ENCODE measurements at regions not wholly inside any gene's neighbourhood (a gene's known extent, or its start where the extent isn't known, plus 50 kb on each side); places are given as distances from the start of the nearest gene placed in this dataset.

DNA sequence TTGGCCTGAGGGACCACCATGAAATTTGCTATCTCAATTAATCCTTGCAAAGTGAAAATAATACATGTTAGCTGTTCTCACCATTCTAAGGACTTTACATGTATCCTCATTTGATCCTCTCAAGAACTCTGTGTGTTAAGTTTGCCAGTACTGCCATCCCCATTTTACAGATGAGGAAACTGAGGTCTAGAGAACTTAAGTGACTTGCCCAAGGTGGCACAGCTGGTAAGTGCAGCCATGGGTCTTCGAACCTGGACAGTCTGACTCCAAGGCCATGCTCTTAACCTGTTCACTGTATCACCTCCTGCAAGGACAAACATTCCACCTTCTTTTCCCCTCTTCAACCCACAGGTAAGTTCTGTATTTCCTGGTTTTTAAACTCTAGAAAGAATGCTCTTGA, 85.3 kb upstream of the NFE2L3 start:
- 63% methylated on average over 1 of the region's 1 CpG for WGBS (ENCODE audit: insufficient coverage, low coverage, low lambda C conversion rate, missing lambda C conversion rate)
- no peak for ATAC-seq
- Histone ChIP-seq H3K4me1 (no peaks in the 10 kb centered on the region), H3K9me3 (no peaks in the 10 kb centered on the region), H3K27ac (no peak overlapping the region), H3K4me3 (no peak overlapping the region), H3K36me3 (no peaks in the 10 kb centered on the region), H3K27me3 (no peaks in the 10 kb centered on the region)
- DNase-seq: no peak
- TF ChIP-seq, protein P1, sequence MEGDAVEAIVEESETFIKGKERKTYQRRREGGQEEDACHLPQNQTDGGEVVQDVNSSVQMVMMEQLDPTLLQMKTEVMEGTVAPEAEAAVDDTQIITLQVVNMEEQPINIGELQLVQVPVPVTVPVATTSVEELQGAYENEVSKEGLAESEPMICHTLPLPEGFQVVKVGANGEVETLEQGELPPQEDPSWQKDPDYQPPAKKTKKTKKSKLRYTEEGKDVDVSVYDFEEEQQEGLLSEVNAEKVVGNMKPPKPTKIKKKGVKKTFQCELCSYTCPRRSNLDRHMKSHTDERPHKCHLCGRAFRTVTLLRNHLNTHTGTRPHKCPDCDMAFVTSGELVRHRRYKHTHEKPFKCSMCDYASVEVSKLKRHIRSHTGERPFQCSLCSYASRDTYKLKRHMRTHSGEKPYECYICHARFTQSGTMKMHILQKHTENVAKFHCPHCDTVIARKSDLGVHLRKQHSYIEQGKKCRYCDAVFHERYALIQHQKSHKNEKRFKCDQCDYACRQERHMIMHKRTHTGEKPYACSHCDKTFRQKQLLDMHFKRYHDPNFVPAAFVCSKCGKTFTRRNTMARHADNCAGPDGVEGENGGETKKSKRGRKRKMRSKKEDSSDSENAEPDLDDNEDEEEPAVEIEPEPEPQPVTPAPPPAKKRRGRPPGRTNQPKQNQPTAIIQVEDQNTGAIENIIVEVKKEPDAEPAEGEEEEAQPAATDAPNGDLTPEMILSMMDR (IDR thresholded peaks at IDR 0.05): no peak
- TF ChIP-seq POLR2A (IDR thresholded peaks at IDR 0.05): no peak
- intact Hi-C loops (cut with DNase I): loop anchor here (5.0 kb wide), 1 partner anchor 174 kb away; no protein-coding TSS in a partner anchor

DNA sequence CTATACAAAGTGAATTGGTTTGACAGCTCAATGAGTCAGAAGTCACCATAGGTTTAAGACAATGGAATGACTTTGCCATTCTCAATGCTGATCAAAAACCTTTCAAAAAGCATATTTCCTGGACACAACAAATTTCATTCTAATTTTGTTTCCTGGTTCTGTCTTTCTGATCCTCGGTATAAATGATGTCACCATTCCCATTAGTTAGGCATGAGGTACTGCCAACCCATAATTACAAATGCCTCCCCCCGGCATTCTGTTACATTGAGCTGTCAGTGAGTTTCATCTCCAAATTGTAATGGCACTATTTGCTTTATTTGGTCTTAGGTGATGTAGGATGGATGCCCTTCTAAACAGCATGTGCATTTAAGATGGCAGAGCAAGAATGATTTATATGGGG, 81.7 kb upstream of the NFE2L3 start:
- DNase-seq: no peak
- Histone ChIP-seq H3K36me3 (no peaks in the 10 kb centered on the region), H3K9me3 (no peaks in the 10 kb centered on the region), H3K27ac (no peak overlapping the region), H3K27me3 (no peaks in the 10 kb centered on the region), H3K4me3 (no peak overlapping the region), H3K4me1 (no peaks in the 10 kb centered on the region)
- ATAC-seq: no peak
- WGBS (ENCODE audit: insufficient coverage, low coverage, low lambda C conversion rate, missing lambda C conversion rate): 63% methylated on average over 2 of the region's 2 CpGs
- intact Hi-C loops (cut with DNase I): no loop called here
- TF ChIP-seq POLR2A (IDR thresholded peaks at IDR 0.05): no peak
- TF ChIP-seq, protein P1 (IDR thresholded peaks at IDR 0.05): no peak

DNA sequence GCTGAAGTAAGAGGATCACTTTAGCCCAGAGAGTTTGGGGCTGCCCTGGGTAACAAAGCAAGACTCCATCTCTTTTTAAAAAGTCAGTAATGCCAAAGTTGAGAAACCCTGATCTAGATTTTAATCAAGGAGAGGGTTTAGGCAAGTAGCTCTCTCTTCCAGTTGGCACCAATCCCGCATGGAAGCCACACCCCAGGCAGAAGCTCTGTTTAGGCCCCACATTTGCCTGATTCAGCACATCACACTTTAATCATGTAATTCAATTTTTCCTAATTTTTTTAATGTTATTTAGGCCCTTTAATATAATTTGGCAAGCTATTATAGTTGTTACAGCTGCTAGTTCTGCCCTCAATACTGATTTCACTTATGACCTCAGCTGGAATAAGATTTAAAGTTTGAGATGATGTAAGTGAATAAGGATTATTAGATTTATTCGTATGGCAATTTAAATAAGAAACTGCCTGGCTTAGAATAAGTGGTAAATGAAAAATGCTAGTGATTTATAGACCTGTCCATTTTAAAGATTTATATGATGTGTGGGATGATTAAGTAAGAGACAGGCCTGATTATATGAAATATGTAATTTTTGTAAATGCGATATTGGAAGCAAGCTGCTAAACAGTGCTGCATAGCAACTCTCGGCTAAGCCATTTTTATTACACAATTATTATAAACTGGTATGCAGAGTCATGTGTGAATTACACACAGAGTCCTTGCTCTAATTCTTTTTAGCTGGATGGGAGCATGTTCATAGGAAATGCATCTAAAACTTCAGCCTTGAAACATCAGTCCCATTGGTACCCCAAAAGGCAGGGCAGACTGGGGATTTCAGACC, 80.2 kb upstream of the NFE2L3 start:
- intact Hi-C loops (cut with DNase I): no loop called here
- TF ChIP-seq, protein P1 (IDR thresholded peaks at IDR 0.05): no peak
- no peak for TF ChIP-seq POLR2A (IDR thresholded peaks at IDR 0.05)
- Histone ChIP-seq H3K4me1 (no peaks in the 10 kb centered on the region), H3K36me3 (no peaks in the 10 kb centered on the region), H3K9me3 (no peaks in the 10 kb centered on the region), H3K27me3 (peaks cover 0 to under 1% of the 10 kb centered on the region in 2 donors), H3K27ac (no peak overlapping the region), H3K4me3 (no peak overlapping the region)
- ATAC-seq: no peak
- no peak for DNase-seq
- 82% methylated on average over 4 of the region's 4 CpGs for WGBS (ENCODE audit: insufficient coverage, low coverage, low lambda C conversion rate, missing lambda C conversion rate)

DNA sequence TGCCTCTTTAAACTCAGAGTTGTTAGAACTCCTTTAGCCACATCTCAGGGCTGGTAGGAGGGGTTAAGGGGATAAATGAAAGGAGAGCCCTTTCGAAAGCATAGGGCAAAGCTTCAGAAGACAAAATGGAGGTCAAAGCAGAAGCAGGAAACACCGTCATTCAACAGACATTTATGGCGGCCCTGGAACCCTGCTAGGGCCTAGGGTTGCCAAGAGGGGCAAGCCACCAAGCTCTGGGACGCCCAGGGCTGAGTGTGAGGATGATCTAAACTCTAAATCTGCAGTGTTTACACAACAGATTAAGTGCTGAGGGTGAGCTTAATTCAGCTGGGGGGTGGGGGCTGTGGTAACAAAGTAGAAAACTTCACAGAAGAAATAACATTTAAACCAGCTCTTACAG, 79.0 kb upstream of the NFE2L3 start:
- Histone ChIP-seq H3K36me3 (no peaks in the 10 kb centered on the region), H3K4me1 (no peaks in the 10 kb centered on the region), H3K9me3 (no peaks in the 10 kb centered on the region), H3K4me3 (no peak overlapping the region), H3K27ac (no peak overlapping the region), H3K27me3 (peaks cover 0 to 3% of the 10 kb centered on the region in 2 donors)
- no peak for TF ChIP-seq POLR2A (IDR thresholded peaks at IDR 0.05)
- TF ChIP-seq, protein P1 (IDR thresholded peaks at IDR 0.05): no peak
- DNase-seq (no peak), ATAC-seq (no peak)
- WGBS (ENCODE audit: insufficient coverage, low coverage, low lambda C conversion rate, missing lambda C conversion rate): 67% methylated on average over 1 of the region's 4 CpGs
- intact Hi-C loops (cut with DNase I): no loop called here
